ENCODE measurements at regions not wholly inside any gene's neighbourhood (a gene's known extent, or its start where the extent isn't known, plus 50 kb on each side); places are given as distances from the start of the nearest gene placed in this dataset.

DNA sequence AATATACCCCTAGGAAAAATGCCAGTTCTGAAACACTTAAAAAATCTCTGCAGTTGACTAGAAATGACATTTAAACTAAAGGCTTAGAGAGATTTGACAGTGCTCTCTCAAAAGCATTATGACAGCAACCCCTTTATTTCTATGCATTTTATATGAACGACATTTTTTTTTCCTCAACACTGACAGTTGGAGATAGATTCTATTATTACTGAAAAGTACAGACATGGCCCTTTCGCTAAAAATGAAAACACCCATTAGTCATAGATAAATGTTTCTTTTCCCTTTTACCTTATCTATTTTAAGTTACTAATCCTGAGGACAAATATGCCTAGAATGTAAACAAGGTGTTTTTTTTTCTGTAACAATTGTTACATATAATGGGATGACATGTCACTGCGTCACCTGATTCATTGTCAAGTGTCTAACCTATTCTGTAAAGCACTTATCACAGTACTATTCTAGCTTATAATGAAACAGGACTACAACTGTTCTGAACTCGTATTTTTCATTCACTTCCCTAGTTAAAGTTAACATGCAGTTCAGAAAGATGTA lies 1169.6 kb upstream of the CRIM1 start:
- TF ChIP-seq, protein P1, sequence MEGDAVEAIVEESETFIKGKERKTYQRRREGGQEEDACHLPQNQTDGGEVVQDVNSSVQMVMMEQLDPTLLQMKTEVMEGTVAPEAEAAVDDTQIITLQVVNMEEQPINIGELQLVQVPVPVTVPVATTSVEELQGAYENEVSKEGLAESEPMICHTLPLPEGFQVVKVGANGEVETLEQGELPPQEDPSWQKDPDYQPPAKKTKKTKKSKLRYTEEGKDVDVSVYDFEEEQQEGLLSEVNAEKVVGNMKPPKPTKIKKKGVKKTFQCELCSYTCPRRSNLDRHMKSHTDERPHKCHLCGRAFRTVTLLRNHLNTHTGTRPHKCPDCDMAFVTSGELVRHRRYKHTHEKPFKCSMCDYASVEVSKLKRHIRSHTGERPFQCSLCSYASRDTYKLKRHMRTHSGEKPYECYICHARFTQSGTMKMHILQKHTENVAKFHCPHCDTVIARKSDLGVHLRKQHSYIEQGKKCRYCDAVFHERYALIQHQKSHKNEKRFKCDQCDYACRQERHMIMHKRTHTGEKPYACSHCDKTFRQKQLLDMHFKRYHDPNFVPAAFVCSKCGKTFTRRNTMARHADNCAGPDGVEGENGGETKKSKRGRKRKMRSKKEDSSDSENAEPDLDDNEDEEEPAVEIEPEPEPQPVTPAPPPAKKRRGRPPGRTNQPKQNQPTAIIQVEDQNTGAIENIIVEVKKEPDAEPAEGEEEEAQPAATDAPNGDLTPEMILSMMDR (IDR thresholded peaks at IDR 0.05): no peak
- TF ChIP-seq POLR2A (IDR thresholded peaks at IDR 0.05): no peak

Measured in right lobe of liver (tissue), 4 donors.